Tibial nerve (tissue), 4 donors: ENCODE measurements at regions not wholly inside any gene's neighbourhood (a gene's known extent, or its start where the extent isn't known, plus 50 kb on each side); places are given as distances from the start of the nearest gene placed in this dataset.

ENCODE experiments used
- EP300 ChIP-seq, 2 donors: sonication (generic); formaldehyde crosslinking; IDR thresholded peaks; one replicate each; pipeline ENCODE4 v1.6.1; 2017; ENCODE audit warnings: antibody characterized with exemption in 2 of 2, mild to moderate bottlenecking in 1 of 2
- POLR2A ChIP-seq, 2 donors: fragments of 450-650 bp; IDR thresholded peaks; one replicate each; pipeline ENCODE4 v1.6.1; 2017; ENCODE audit warnings: antibody characterized with exemption in 2 of 2, mild to moderate bottlenecking in 2 of 2, moderate library complexity in 2 of 2
- TF ChIP-seq, protein P1 (sequence below), 5 experiments: fragments of 200-600 bp in 3 of 5; fragments of 450-650 bp in 2 of 5; sonication (generic) in 3 of 5; IDR thresholded peaks; one replicate each; pipeline ENCODE4 v1.5.1; 2016 to 2019; ENCODE audit warnings: antibody characterized with exemption in 5 of 5, mild to moderate bottlenecking in 3 of 5, moderate library complexity in 2 of 5

DNA sequence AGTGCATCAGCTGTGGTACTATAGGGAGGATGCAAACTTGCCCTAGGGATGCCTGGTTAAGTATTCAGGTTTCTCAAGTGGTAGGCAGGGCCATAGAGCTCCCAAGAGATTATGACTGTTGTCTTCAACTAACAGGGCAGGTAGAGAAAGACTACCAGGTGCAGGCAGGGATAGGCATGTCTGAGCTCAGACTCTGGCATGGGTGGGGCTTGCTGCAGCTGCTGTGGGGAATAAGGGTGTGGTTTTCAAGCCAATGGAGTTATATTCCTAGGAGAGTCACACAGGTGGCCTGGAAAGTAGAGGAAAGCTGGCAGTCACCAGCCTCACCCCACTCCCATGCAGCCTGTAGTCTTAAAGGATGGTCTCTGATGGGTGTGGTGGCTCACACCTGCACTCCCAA, 673.4 kb upstream of the ADGRL4 start:
- TF ChIP-seq, protein P1, sequence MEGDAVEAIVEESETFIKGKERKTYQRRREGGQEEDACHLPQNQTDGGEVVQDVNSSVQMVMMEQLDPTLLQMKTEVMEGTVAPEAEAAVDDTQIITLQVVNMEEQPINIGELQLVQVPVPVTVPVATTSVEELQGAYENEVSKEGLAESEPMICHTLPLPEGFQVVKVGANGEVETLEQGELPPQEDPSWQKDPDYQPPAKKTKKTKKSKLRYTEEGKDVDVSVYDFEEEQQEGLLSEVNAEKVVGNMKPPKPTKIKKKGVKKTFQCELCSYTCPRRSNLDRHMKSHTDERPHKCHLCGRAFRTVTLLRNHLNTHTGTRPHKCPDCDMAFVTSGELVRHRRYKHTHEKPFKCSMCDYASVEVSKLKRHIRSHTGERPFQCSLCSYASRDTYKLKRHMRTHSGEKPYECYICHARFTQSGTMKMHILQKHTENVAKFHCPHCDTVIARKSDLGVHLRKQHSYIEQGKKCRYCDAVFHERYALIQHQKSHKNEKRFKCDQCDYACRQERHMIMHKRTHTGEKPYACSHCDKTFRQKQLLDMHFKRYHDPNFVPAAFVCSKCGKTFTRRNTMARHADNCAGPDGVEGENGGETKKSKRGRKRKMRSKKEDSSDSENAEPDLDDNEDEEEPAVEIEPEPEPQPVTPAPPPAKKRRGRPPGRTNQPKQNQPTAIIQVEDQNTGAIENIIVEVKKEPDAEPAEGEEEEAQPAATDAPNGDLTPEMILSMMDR (IDR thresholded peaks at IDR 0.05): no peak
- TF ChIP-seq POLR2A (IDR thresholded peaks at IDR 0.05) (no peak), EP300 (IDR thresholded peaks at IDR 0.05) (no peak)
